Common myeloid progenitor, CD34-positive (primary cell): ENCODE measurements at regions not wholly inside any gene's neighbourhood (a gene's known extent, or its start where the extent isn't known, plus 50 kb on each side); places are given as distances from the start of the nearest gene placed in this dataset.

Experiments
- CTCF ChIA-PET: fragments of 350-600 bp; sonication (Branson Sonifier 250); formaldehyde crosslinking; loops from one replicate; lab custom pipeline; 2021; ENCODE audit warnings: antibody characterized with exemption; lab: Charles Lee
- POLR2A ChIA-PET: fragments of 350-600 bp; sonication (Branson Sonifier 250); formaldehyde crosslinking; loops from one replicate; lab custom pipeline; 2021; ENCODE audit warnings: antibody characterized with exemption; lab: Charles Lee
- DNase-seq, 3 donors: peaks; one replicate each; pipeline versions ENCODE4 v3.0.0 to v3.0.0-alpha.2; 2013
- H3K27ac ChIP-seq, 2 experiments: 1 replicate in 1 of 2; 2 replicates in 1 of 2; pipeline ENCODE4 v1.7.0; 2013; ENCODE audit warnings: inconsistent platforms in 2 of 2, low read length in 2 of 2, mild to moderate bottlenecking in 2 of 2, low read depth in 1 of 2, moderate library complexity in 1 of 2; ENCODE audit not compliant: severe bottlenecking in 2 of 2, insufficient read depth in 1 of 2, poor library complexity in 1 of 2
- H3K27me3 ChIP-seq, 5 experiments: replicated peaks in 2 of 5; 1 replicate in 3 of 5; 2 replicates in 2 of 5; pipeline versions ENCODE4 v1.6.1 to v1.7.0; 2013; ENCODE audit warnings: low read length in 4 of 5, mild to moderate bottlenecking in 2 of 5, moderate library complexity in 2 of 5, inconsistent platforms in 1 of 5; ENCODE audit not compliant: insufficient read depth in 5 of 5, control insufficient read depth in 4 of 5
- H3K36me3 ChIP-seq, 4 experiments: 1 replicate in 2 of 4; 2 replicates in 2 of 4; pipeline versions ENCODE4 v1.6.1 to v1.7.0; 2013; ENCODE audit warnings: low read length in 3 of 4, control low read depth in 1 of 4, mild to moderate bottlenecking in 1 of 4; ENCODE audit not compliant: control insufficient read depth in 4 of 4, insufficient read depth in 4 of 4
- H3K4me1 ChIP-seq, 4 experiments: 1 replicate in 3 of 4; 2 replicates in 1 of 4; pipeline versions ENCODE4 v1.6.1 to v1.7.1; 2013; ENCODE audit warnings: low read length in 3 of 4, mild to moderate bottlenecking in 3 of 4, control low read depth in 1 of 4, inconsistent platforms in 1 of 4, moderate library complexity in 1 of 4; ENCODE audit not compliant: control insufficient read depth in 4 of 4, insufficient read depth in 4 of 4; ENCODE audit errors: control extremely low read depth in 1 of 4
- H3K4me3 ChIP-seq, 7 experiments: 1 replicate in 4 of 7; 2 replicates in 3 of 7; pipeline versions ENCODE4 v1.5.1 to v1.7.0; 2013; ENCODE audit warnings: mild to moderate bottlenecking in 7 of 7, low read length in 6 of 7, moderate library complexity in 6 of 7, inconsistent platforms in 2 of 7, low read depth in 2 of 7, control low read depth in 1 of 7; ENCODE audit not compliant: insufficient read depth in 4 of 7, control insufficient read depth in 1 of 7; ENCODE audit errors: extremely low read depth in 1 of 7
- H3K9me3 ChIP-seq, 5 experiments: 1 replicate in 4 of 5; 2 replicates in 1 of 5; pipeline versions ENCODE4 v1.6.1 to v1.7.1; 2013; ENCODE audit warnings: low read length in 4 of 5, mild to moderate bottlenecking in 2 of 5, inconsistent platforms in 1 of 5, low read depth in 1 of 5, moderate library complexity in 1 of 5; ENCODE audit not compliant: control insufficient read depth in 4 of 5, insufficient read depth in 2 of 5; ENCODE audit errors: control extremely low read depth in 1 of 5
- WGBS: methylation state at CpG from one replicate; pipeline ENCODE4 v1.1.5; 2013; ENCODE audit not compliant: insufficient coverage; 5-methylcytosine and 5-hydroxymethylcytosine counted together

DNA sequence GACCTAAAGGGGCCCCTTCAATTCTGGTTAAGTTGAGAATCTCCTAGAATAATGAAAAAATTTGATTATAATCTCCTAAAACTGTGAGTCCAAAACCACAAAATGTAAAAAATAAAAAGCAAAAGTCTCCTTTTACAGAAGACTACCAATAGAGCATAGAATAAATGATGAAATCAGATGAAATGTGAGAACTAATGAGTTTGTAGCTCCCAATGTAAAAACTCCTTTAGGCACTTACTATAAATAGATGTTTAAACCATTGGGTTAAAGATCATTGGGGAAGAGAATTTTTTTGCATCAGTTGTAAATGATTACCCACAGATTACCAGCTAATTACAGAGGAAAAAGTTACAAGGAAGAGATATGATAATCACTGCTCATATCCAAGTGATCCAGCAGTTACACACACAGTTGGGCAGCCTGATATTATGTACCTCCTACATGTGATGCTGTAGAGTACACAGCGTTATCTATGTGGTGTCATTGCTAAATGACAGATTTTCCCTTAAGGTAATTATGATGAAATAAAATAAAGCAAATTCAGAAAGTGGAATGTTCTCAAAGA, 282.7 kb upstream of the SEMA3D start:
- H3K4me3 ChIP-seq = no peak overlapping the region
- no peaks in the 10 kb centered on the region for H3K36me3 ChIP-seq
- H3K9me3 ChIP-seq = no peaks in the 10 kb centered on the region
- H3K27ac ChIP-seq = no peak overlapping the region
- no peak for DNase-seq
- H3K4me1 ChIP-seq = peaks cover 2 to 17% (median 10%) of the 10 kb centered on the region in 4 experiments
- CTCF ChIA-PET = no interaction called here
- POLR2A ChIA-PET = no interaction called here
- WGBS = no CpG with 5 or more reads among the region's 1 CpG
- H3K27me3 ChIP-seq = no peaks in the 10 kb centered on the region

DNA sequence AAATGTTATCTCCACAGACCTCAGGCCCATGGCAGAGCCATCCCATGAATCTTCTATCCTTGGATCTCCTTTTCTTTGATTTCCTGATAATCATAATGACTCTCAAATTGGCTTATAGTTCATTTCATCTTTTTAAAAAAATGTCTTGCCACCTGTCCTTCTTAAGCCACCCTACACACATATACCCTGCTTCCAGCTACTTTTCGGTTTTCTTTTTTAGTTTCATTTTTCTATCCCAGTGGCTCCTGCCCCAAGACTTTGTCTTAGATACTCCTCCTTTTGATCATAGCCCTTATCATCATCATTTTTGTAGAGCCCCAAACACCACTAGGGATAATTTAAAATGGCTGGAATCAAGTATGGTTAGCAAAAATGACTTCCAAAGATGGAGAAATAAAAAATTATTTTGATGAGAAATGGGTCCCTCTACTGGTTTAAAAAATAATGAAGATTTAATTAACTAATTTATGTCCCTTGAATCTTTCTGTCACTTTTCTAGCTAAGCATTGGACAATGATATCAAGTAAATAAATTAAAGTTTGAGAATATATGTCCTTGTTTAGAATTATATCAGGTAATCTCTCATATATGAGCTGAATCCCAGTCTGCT, 277.3 kb upstream of the SEMA3D start:
- WGBS = 100% methylated on average over 1 of the region's 1 CpG
- Histone ChIP-seq H3K9me3 (no peaks in the 10 kb centered on the region), H3K4me3 (no peak overlapping the region), H3K4me1 (peaks cover 0 to 3% (median 0%) of the 10 kb centered on the region in 4 experiments), H3K36me3 (no peaks in the 10 kb centered on the region), H3K27ac (no peak overlapping the region), H3K27me3 (no peaks in the 10 kb centered on the region)
- DNase-seq = peak; percentile 11 to 33 (median 25)
- ChIA-PET CTCF (interaction anchor here (1.1 to 4.0 kb wide), 9 partner anchors 9 to 432 kb away, joined by 3 to 28 read pairs (median 4); partner anchors contain the start of gene SEMA3D), POLR2A (interaction anchor here (1.0 kb wide), 1 partner anchor 277 kb away, joined by 3 read pairs; the partner anchor contains the start of gene SEMA3D)

DNA sequence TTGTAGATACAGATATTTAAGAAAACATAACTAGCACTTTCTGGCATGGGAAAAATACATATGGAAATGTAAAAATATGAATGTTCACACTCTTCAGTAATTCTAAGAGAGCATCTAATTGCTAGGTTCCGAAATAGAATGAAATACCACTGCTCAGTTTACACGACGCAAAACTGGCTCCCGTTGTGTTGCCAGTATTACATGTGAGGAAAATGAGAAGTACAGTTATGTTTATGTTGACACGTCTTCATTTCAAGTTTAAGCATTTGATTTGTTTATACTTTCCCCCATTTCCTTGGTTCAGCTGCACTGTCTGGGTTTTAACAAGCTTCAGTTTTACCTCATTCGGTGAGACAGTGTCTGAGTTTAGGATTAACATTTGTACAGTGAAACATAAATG, 275.8 kb upstream of the SEMA3D start:
- Histone ChIP-seq H3K9me3 (no peaks in the 10 kb centered on the region), H3K36me3 (no peaks in the 10 kb centered on the region), H3K27ac (no peak overlapping the region), H3K4me1 (peaks cover 0 to 3% (median 0%) of the 10 kb centered on the region in 4 experiments), H3K27me3 (no peaks in the 10 kb centered on the region), H3K4me3 (no peak overlapping the region)
- WGBS = 100% methylated on average over 1 of the region's 6 CpGs
- ChIA-PET CTCF (interaction anchor here (1.3 to 4.0 kb wide), 3 partner anchors 81 to 420 kb away, joined by 3 to 28 read pairs (median 3); partner anchors contain the start of gene SEMA3D), POLR2A (interaction anchor here (0.7 kb wide), 1 partner anchor 1400 kb away, joined by 4 read pairs; no protein-coding TSS in a partner anchor)
- DNase-seq = no peak

DNA sequence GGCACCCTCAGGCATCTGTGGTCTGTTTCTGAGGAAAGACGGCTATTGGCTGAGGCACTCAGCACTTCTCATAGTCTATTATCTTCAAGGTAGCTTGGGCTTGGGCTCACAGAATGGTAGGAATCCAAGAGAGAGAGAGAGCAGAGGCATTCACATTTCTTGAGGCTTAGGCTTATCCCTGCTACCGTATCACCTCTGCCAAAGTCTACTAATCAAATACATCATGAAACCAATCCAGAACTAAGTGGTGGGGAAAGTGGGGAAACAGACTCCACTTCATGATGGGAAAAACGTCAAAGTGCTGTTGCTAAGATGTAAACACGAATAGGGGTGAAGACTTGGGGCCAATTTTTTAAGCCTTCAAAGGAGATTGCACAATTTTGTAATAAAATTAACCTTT, 271.1 kb upstream of the SEMA3D start:
- Histone ChIP-seq H3K4me1 (no peaks in the 10 kb centered on the region), H3K4me3 (no peak overlapping the region), H3K27ac (no peak overlapping the region), H3K27me3 (no peaks in the 10 kb centered on the region), H3K36me3 (no peaks in the 10 kb centered on the region), H3K9me3 (no peaks in the 10 kb centered on the region)
- POLR2A ChIA-PET = no interaction called here
- DNase-seq = no peak
- 83% methylated on average over 1 of the region's 4 CpGs for WGBS
- CTCF ChIA-PET = interaction anchor here (1.6 kb wide), 1 partner anchor 417 kb away, joined by 4 read pairs; no protein-coding TSS in a partner anchor

DNA sequence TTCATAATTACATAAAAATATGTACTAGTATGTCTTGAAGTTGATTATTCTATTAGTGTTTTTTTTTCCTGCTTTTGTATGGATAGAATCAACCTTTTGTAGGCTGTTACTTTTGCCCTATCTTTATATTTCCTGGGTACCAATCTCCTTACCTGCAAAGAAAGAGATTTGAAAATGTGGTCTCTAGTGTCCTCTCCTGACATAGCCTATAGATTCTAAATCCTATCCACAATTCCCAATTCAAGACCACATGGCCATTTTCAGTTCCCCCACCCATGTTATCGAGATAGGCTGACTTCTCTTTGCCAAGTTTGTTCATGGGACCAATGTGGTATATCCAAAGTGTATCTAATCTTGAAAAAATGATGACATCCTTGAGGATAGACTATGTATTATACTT, 269.4 kb upstream of the SEMA3D start:
- Histone ChIP-seq H3K27me3 (no peaks in the 10 kb centered on the region), H3K9me3 (no peaks in the 10 kb centered on the region), H3K4me3 (no peak overlapping the region), H3K36me3 (no peaks in the 10 kb centered on the region), H3K4me1 (no peaks in the 10 kb centered on the region), H3K27ac (no peak overlapping the region)
- DNase-seq = no peak
- POLR2A ChIA-PET = no interaction called here
- CTCF ChIA-PET = no interaction called here
- WGBS = no CpG with 5 or more reads among the region's 1 CpG

DNA sequence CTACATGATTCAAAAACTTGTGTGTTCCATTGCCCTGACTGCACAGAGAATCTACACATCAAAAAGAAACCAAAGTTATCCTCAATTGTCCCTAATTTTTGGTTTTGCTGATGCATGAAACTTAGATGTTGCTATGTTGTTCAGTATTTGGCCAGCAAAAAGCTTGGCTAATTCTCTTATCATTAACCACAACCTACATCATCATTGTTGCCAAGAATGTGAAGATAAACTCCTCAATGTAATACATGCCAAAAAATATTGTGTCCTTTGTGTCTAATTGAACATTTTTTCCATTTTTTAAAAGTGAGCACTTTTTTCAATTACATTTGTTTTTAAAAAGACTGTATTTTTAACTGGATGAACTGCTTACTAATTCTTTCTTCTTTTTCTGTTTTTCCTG, 268.0 kb upstream of the SEMA3D start:
- CTCF ChIA-PET = interaction anchor here (1.0 kb wide), 1 partner anchor 10 kb away, joined by 3 read pairs; no protein-coding TSS in a partner anchor
- DNase-seq = no peak

DNA sequence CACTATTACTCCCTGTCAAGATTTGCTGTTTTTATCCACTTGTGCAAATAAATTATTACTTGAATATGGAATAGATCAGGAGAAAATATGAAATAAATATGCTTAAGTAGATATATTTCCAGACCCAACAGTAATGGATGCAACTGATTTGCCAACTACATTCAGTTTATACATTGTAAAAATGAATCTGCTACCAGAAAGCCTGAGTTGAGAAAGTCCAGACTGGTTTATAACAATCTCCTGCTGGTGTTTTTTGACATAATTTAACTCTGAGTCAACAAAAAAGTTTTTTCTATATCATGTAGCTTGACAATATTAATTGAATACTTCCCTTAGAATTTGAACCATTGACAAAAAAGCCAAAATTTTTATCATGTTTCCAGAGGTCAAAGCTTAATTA, 265.8 kb upstream of the SEMA3D start:
- Histone ChIP-seq H3K27ac (no peak overlapping the region), H3K36me3 (no peaks in the 10 kb centered on the region), H3K9me3 (no peaks in the 10 kb centered on the region), H3K4me1 (no peaks in the 10 kb centered on the region), H3K27me3 (no peaks in the 10 kb centered on the region), H3K4me3 (no peak overlapping the region)
- DNase-seq = no peak
- CTCF ChIA-PET = interaction anchor here (0.6 to 4.2 kb wide), 3 partner anchors 13 to 1803 kb away, joined by 3 to 17 read pairs (median 3); no protein-coding TSS in a partner anchor
- POLR2A ChIA-PET = no interaction called here

More for the DNA sequence above, 268.0 kb upstream of the SEMA3D start:
- Histone ChIP-seq H3K36me3 (no peaks in the 10 kb centered on the region), H3K27me3 (no peaks in the 10 kb centered on the region), H3K27ac (no peak overlapping the region), H3K9me3 (no peaks in the 10 kb centered on the region), H3K4me3 (no peak overlapping the region), H3K4me1 (no peaks in the 10 kb centered on the region)
- POLR2A ChIA-PET = no interaction called here
